ENCODE measurements at regions not wholly inside any gene's neighbourhood (a gene's known extent, or its start where the extent isn't known, plus 50 kb on each side); places are given as distances from the start of the nearest gene placed in this dataset.

DNA sequence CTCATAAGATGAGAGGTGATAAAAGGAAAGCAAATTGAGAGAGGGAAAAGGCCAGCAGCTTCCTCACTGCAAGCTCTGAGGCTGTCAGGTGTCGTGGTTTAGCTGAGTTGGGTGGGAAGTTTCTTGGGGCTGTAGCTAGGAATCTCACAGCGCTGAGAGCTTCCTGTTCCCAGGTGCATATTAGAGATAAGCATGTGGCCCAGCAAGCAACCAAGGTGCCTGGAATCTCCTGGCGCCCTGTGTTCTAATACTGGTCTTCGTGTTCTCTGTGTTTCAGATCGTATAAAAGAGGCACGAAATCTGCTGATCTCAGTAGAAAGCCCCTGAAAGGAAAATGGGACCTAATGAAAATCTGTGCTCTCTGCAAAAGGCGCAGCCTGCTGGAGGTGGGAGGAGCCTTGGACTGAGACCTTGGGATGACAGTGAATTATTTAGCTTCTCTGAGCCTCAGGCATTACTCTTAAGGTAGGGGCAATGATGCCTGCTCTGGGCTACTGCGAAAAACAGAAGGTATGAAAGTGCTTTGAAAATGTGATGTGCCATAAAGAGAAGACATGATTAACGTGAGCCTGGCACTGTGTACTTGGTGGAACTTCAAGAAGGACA lies 499.9 kb downstream of the TBL1XR1 start:
- DNase-seq = no peak

DNA sequence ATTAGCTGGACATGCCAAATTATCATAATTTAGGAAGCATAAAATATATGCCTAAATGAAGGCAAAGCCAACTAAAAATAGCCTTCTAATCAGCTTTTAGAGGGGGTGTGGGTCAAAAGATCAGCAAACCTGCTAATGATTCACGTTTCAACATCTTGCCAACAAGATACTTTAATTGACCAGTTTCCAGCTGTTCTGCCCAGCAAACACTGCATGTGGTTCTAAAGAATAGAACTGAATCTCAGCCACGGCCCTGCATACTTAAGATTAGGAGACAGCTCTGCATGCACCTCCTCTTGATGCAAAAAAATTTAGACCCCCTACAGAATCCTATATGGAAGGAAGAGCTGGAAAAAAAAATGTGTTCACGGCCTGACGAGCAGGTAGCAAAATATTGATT lies 500.5 kb downstream of the TBL1XR1 start:
- no peak for DNase-seq

DNA sequence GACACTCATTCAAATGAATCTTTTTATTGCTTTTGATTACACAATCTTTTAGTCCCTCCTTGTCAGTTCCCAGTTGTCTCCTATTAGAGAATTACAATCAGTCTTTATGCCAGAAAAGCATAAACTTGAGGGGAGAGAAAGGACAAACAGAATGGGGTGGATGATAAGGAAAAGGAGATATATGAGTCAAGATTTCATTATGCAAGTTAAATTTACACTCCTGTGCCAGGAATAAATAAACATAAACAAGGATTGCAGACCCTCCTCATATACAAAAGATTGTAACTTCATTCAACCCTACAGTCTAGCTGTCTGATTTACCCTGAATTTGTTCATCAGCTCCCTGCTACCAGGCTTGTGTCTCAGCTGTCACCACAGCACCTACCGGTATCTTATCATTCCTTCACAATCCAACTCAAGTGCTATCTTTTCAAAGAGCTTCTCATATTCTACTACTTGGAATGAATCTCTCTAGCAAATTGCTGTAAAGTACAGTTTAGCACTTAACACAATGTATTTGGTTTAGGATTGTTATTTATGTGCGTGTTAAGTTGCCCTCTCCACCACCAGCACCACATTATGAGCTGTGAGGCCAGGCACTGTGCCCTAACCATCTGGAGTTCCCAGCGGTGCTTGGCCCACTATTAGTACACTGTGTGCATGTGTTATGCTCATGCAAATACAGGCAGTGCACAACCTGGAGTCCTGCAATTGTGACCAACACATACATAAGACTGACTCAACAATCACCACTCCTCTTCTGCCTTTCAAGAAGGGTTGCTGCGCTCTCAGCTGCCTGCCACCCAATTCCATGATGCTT lies 504.1 kb downstream of the TBL1XR1 start:
- DNase-seq = no peak

GRCh38 chr3:176692199-176692965 lies 504.9 kb downstream of the TBL1XR1 start:
- DNase-seq = no peak

- no peak for DNase-seq
Observed at GRCh38 chr3:176690083-176690869, 507.0 kb downstream of the TBL1XR1 start.

DNA sequence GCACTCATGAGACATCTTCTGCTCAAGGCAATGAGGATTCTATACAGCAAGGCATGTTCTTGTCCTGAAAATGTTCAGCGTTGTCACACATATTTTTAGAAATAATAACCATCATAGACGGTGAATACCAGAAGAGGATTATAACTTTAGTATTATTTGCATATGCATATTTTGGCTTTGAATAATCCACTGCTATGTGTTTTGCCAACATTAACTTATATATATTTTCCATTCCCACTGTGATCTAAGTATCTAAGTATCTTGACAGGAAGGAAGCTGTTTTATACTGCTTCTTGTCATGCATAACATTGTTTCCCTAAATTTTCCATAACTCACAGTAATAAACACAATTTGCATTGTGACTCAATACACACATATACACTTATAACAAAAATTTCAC lies 509.5 kb downstream of the TBL1XR1 start:
- DNase-seq = no peak

DNA sequence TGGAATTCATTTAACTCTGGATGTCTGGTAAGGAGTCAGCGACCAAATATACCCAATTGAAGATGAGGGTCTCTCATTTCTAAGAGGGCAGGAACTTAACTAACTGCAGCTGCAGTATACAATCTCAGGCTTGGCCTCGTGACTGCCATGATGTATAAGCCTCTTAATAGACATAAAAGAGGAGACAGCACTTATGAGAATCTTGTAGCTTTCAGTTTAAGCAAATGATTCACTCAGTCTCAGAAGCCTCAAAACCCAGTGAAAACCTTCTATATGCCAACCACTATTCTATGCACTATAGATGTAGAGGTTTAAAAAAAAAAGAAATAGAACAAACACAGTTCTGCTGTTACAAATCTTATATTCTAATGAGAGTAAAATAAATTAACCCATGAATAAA lies 513.9 kb downstream of the TBL1XR1 start:
- DNase-seq = no peak

- no peak for DNase-seq
Observed at GRCh38 chr3:176663837-176664831, 533.1 kb downstream of the TBL1XR1 start.

- no peak for DNase-seq
Observed at GRCh38 chr3:176663387-176663786, 533.9 kb downstream of the TBL1XR1 start.

- no peak for DNase-seq
Observed at GRCh38 chr3:176661432-176661964, 535.8 kb downstream of the TBL1XR1 start.

GRCh38 chr3:176655404-176656094 lies 541.7 kb downstream of the TBL1XR1 start:
- no peak for DNase-seq

DNA sequence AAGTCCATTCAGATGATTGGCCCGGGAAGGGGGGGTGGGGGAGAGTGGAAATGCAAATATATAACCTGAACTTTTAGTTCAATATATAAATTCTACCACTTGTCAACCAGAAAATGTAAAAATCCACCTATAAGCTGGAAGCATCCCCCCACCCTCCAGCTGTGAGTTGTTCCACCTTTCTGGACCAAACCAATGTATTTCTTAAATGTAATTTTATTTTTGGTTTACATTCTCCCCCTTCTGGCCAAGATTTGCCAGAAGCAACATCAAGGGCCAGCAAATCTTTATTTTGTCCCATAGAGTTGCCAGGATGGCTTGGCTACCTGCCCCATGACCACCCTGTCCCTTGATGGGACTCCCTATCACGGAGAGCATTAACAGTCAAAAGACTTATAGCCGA lies 545.7 kb downstream of the TBL1XR1 start:
- no peak for DNase-seq

DNA sequence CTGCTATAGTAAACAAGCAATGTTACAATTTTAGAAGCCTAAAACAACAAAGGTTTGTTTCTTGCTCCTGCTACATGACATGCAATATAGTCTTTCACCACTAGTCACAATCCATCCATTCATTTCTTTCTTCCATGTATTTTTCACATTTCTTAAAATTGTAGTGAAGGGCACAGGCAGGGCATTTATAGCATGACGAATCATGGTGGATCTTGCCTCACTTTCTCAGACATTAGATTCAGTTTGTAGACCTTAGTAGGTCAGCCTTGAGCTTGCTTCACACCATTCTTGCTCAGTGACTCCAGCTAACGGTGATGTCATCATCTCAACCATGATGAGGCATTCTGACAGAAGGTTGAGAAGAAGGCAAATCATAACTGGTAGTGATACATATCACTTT lies 546.8 kb downstream of the TBL1XR1 start:
- DNase-seq = no peak

DNA sequence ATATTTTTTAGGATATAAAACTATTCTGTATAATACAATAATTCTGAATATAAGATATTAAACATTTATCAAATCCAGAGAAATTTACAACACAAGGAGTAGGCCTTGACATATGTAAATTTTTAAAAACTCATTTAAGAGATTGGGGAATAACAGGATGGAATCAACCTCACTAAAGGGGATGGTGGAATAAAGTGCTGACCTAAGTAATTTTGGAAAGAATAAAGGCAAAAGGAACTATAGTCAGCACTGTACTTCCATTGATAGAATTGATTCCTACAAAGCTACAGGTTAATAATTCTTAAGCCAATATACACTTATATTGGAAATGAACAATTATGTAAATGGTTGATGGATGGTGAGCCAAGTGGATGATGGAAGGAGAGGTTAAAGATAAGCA lies 549.3 kb downstream of the TBL1XR1 start:
- DNase-seq = no peak

DNA sequence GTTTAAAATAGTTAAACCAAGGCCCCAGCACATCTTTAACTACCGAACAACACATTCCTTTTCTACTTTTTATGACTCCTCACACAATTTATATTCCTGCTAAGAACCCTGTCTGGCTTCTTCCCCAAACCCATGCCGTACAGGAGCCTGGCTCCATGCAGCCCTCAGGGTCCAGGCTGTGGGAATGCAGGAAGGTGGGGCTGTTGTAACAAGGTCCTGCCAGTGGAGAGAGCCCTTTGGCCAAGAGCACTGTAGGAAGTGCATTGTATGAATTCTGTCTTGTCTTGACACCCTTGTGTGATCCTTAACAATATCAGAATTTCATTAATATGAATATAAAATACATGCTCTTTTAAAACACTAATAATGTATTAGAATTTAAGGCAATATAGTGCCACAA lies 563.8 kb downstream of the TBL1XR1 start:
- DNase-seq = no peak

DNA sequence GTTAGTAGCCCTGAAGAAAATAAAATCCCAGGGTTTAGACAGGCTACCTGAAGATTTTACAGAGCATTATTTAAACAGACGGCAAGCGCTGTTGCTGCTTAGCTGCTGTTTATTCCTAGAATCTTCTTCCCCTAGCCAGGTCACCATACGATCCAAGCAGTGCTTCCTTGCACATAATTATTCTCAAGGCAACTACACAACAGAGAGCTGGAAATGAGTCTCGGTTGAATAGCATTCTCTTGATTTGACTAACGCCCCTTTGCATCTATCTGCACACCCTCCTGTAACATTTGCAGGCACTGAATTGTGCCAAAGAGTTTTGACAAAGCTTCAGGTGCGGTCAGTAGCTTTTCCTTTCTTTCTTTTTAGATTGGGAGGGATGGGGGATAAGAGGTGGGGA lies 564.4 kb downstream of the TBL1XR1 start:
- no peak for DNase-seq

- DNase-seq = no peak
Observed at GRCh38 chr3:176631165-176631564, 566.1 kb downstream of the TBL1XR1 start.

GRCh38 chr3:176628101-176628639 lies 569.1 kb downstream of the TBL1XR1 start:
- no peak for DNase-seq

DNA sequence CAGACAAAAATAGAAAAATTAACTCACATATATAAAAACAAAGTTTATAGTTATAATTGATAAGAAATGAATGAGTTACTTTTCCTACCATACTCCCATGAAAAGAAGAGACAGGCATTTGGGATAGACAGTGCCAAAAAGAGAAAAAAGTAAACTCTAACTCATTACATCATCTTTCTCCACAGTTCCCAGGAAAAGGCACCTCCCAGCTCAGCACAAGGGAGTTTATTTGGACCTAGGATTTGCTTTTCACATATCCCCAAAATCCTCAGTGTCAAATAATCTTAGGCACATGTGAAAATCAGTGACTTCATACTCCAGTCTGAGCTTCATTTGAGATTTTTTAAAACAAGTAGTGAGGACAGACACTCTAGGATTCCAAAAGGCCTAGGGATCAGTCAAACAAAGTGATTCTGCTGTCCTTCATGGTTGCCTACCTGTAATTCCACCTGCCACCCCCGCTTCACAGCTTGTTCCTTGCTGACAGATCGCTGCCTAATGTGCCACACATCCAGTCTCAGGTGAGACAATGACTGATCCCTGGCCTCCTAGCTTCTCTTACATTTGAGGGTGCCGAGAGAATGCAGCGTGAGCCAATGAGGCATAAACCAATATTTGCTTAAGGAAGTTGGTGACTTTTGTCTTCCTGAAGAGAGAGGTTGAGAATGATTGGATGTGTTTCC lies 573.7 kb downstream of the TBL1XR1 start:
- DNase-seq = no peak

DNA sequence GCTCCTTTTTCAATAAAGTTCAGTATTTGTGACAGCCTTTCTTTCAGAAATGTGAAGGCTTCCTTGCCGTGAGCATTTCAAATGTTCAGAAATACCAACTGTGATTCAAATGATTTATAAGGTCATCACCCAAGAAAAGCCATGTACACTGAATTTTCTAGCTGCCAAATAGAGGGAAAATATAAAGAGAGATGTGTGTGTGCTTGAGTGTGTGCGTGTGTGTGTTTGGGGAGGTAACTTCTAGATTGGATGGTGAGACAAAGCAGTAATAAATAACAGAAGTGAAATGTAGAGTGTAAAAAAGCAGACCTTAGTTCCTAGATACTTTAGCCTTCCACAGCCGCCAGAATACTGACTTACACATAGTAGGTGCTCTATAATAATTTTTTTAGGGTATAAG lies 577.4 kb downstream of the TBL1XR1 start:
- no peak for DNase-seq
